NCI-H524 (cell line): ENCODE measurements at regions not wholly inside any gene's neighbourhood (a gene's known extent, or its start where the extent isn't known, plus 50 kb on each side); places are given as distances from the start of the nearest gene placed in this dataset.
"Not testable (repeated sequence)": the region's sequence is repeated elsewhere in the genome, so short reads cannot be mapped to it uniquely, and the experiment has no call there.

Experiments
- DNase-seq, 2 experiments: peaks; one replicate each; lab custom pipeline; 2025; lab: John Stamatoyannopoulos, UW

GRCh38 chr4:156321203-156321602 is 367.5 kb upstream of the CTSO start:
- DNase-seq: no peak

GRCh38 chr4:156313497-156313896 is 359.8 kb upstream of the CTSO start:
- no peak for DNase-seq

DNA sequence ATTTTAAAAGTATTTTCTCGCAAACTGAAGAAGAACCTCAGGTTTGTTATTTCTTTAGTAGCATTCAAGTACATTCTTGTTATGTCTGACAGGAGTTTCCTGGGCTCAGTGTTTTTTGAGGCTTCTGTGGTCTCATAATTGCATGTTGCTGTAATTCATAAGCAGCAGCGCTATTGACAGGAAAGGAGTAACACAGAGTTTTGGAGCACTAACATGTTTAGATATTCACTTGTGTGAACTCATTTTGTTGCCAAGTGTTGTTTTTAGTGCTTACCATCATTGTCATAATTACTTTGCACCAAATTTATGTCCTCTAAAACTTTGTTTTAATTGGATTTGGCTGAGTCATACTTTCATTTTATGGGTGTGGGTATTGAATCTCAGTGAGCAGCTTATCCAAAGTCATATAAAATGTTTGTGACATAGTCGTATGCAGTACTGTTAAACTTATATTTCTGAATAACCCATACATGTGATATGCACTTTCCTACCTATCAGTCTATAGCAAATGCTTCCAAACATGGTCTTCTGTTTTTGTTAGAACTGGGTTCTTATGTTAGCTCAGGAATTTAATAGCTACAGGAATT is 358.7 kb upstream of the CTSO start:
- no peak for DNase-seq

- no peak for DNase-seq
These were observed 355.4 kb upstream of the CTSO start for GRCh38 chr4:156309031-156309430.

GRCh38 chr4:156303708-156304107 is 350.0 kb upstream of the CTSO start:
- DNase-seq: no peak

GRCh38 chr4:156298230-156298629 is 344.6 kb upstream of the CTSO start:
- no peak for DNase-seq

GRCh38 chr4:156295676-156296195 is 342.1 kb upstream of the CTSO start:
- DNase-seq: no peak

DNA sequence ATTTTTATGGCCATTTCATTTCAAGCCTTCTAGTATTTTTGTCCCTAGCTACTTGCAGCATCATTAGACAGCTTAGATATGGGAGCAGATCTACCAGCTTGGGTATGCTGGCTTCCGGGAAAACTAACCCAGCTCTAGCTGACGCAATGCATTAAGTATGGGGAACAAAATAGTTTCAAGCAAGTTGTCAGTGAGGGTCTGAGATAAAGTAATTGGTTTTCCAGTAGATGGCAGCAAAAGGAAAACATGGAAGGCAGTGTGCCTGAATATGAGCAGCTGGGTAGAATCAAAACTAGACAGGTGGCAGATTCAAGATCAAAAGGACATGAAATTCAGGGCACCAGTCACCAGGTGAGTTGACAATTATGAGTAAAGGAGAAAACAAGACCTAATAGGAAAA is 340.9 kb upstream of the CTSO start:
- DNase-seq: peak in 1 of 2 experiments; percentile 62

GRCh38 chr4:156293657-156294297 is 340.1 kb upstream of the CTSO start:
- no peak for DNase-seq

GRCh38 chr4:156291317-156291716 is 337.7 kb upstream of the CTSO start:
- DNase-seq: no peak

GRCh38 chr4:156290811-156291210 is 337.1 kb upstream of the CTSO start:
- DNase-seq: no peak

GRCh38 chr4:156290026-156290425 is 336.4 kb upstream of the CTSO start:
- not testable (repeated sequence) for DNase-seq

GRCh38 chr4:156280686-156281085 is 327.0 kb upstream of the CTSO start:
- no peak for DNase-seq

GRCh38 chr4:156265407-156265806 is 311.7 kb upstream of the CTSO start:
- DNase-seq: no peak

- DNase-seq: no peak
These were observed 307.6 kb upstream of the CTSO start for GRCh38 chr4:156261230-156261629.

- DNase-seq: no peak
These were observed 301.8 kb upstream of the CTSO start for GRCh38 chr4:156255230-156256007.

GRCh38 chr4:156252358-156252921 is 298.8 kb upstream of the CTSO start:
- DNase-seq: no peak

- DNase-seq: peak; percentile 93 to 95
These were observed 297.9 kb upstream of the CTSO start for GRCh38 chr4:156251373-156252065.

GRCh38 chr4:156248917-156249316 is 295.3 kb upstream of the CTSO start:
- no peak for DNase-seq

DNA sequence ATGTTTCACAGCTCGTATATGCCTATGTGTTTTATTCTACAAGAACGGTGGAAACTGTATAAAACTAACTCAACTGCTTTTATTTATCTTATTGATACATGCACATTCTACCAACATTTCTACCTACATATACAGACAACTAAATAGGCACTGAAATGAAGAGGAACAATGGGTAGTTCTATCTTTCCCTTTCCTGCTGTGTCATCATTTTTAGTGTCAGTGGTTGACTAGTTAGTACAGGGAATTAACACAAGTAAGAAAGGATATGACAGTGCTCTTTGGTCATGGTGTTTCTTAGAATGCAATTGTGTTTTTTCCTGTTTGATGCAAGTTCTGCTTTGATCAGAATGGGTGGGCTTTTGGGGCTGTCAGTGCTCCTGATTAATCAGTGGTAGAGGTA is 293.8 kb upstream of the CTSO start:
- no peak for DNase-seq

GRCh38 chr4:156243015-156243414 is 289.3 kb upstream of the CTSO start:
- no peak for DNase-seq

DNA sequence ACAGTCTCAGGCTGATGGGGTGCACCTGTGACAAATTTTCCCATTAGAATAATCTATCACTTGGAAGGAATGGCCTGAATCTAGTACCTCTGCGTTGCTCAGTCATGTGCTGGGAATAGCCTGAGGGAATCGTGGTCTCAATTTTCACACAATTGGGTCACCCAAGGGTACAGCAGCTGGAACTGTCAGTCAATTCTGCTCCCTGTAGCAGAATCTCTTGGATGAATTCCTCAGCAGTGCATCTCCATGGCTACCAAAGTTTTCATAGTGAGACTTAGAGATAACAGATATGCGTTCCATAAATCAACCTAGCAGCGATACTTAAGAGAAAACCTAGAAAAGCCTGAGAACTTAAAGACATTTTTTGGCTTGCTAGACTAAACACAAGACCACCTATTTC is 288.7 kb upstream of the CTSO start:
- DNase-seq: no peak
